NCI-H1436 treated with DMSO at 0.1 percent for 48 hours (cell line): ENCODE measurements at regions not wholly inside any gene's neighbourhood (a gene's known extent, or its start where the extent isn't known, plus 50 kb on each side); places are given as distances from the start of the nearest gene placed in this dataset.

ENCODE experiments used
- DNase-seq: peaks from one replicate; lab custom pipeline; 2025; lab: John Stamatoyannopoulos, UW

GRCh38 chr18:37673671-37674070, 108.1 kb upstream of the CELF4 start:
- no peak for DNase-seq

GRCh38 chr18:37672932-37673595, 107.5 kb upstream of the CELF4 start:
- no peak for DNase-seq

- DNase-seq, result no peak
These were observed 106.4 kb upstream of the CELF4 start for GRCh38 chr18:37672001-37672400.

GRCh38 chr18:37671530-37671929, 105.9 kb upstream of the CELF4 start:
- DNase-seq, result no peak

- no peak for DNase-seq
These were observed 105.5 kb upstream of the CELF4 start for GRCh38 chr18:37671119-37671518.

GRCh38 chr18:37669991-37670534, 104.5 kb upstream of the CELF4 start:
- no peak for DNase-seq

- no peak for DNase-seq
These were observed 103.6 kb upstream of the CELF4 start for GRCh38 chr18:37668971-37669747.

GRCh38 chr18:37667836-37668235, 102.2 kb upstream of the CELF4 start:
- DNase-seq, result no peak

- DNase-seq, result no peak
These were observed 101.4 kb upstream of the CELF4 start for GRCh38 chr18:37666991-37667390.

GRCh38 chr18:37666451-37666850, 100.9 kb upstream of the CELF4 start:
- DNase-seq, result no peak

GRCh38 chr18:37665346-37665745, 99.7 kb upstream of the CELF4 start:
- no peak for DNase-seq

GRCh38 chr18:37663446-37663845, 97.8 kb upstream of the CELF4 start:
- DNase-seq, result no peak

- no peak for DNase-seq
These were observed 97.1 kb upstream of the CELF4 start for GRCh38 chr18:37662546-37663339.

- DNase-seq, result no peak
These were observed 96.5 kb upstream of the CELF4 start for GRCh38 chr18:37662099-37662498.

- no peak for DNase-seq
These were observed 95.9 kb upstream of the CELF4 start for GRCh38 chr18:37661478-37661877.

GRCh38 chr18:37661061-37661460, 95.5 kb upstream of the CELF4 start:
- no peak for DNase-seq

- DNase-seq, result no peak
These were observed 95.1 kb upstream of the CELF4 start for GRCh38 chr18:37660658-37661057.

- no peak for DNase-seq
These were observed 94.3 kb upstream of the CELF4 start for GRCh38 chr18:37659906-37660305.

- DNase-seq, result no peak
These were observed 93.3 kb upstream of the CELF4 start for GRCh38 chr18:37658894-37659293.

GRCh38 chr18:37657493-37657892, 91.9 kb upstream of the CELF4 start:
- no peak for DNase-seq

- no peak for DNase-seq
These were observed 89.3 kb upstream of the CELF4 start for GRCh38 chr18:37654731-37655369.

- no peak for DNase-seq
These were observed 88.4 kb upstream of the CELF4 start for GRCh38 chr18:37654034-37654433.
